ENCODE measurements at regions not wholly inside any gene's neighbourhood (a gene's known extent, or its start where the extent isn't known, plus 50 kb on each side); places are given as distances from the start of the nearest gene placed in this dataset.

DNA sequence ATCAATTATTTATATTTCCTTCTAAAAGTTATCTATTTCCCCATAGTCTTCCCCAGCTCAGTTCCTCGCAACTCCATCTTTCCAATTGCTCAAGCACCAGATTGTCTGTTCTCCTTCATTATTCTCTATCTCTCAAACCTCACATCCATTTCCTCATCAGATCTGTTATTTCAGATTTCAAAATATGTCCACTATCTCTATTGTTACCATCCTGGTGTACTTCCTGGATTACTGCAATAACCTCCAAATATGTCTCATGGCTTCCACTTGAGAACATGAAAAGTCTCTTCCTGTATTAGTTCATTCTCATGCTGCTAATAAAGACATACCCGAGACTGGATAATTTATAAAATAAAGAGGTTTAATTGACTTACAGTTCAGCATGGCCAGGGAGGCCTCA is 641.7 kb upstream of the ZEB2 start:
- peak in 1 of 2 experiments; percentile 26 for DNase-seq (ENCODE audit: low read depth in 1 of 2, low spot score in 1 of 2)
- Histone ChIP-seq H3K4me3 (replicated peaks; ENCODE audit: insufficient read depth, low read length) (no peak overlapping the region), H3K27me3 (ENCODE audit: insufficient read depth, poor library complexity, severe bottlenecking) (no peaks in the 10 kb centered on the region), H3K27ac (replicated peaks) (peak overlapping the region; percentile 36)
- TF ChIP-seq GABPA (IDR thresholded peaks at IDR 0.05; ENCODE audit: low read depth) (no peak), SPI1 (IDR thresholded peaks at IDR 0.05; ENCODE audit: borderline replicate concordance, low read depth) (no peak)

DNA sequence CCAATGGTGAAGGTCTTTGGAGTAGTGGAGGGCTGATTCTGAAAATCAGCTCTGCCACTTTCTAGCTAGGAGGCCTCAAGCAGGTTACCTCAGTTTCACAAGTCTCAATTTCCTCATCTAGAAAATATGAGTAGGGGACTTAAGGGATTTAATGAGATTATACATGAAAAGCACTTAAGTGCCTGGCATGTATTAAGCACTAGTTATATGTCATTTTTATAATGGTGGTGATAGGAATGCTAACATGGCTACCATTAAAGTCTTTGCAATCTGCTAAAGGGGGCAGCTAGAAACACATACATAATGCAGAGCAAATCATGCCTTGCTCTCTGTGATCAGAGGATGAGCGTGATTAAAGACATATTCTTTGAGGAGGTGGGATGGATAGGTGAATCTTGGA is 640.9 kb upstream of the ZEB2 start:
- Histone ChIP-seq H3K4me3 (replicated peaks; ENCODE audit: insufficient read depth, low read length) (no peak overlapping the region), H3K27ac (replicated peaks) (no peak overlapping the region), H3K27me3 (ENCODE audit: insufficient read depth, poor library complexity, severe bottlenecking) (no peaks in the 10 kb centered on the region)
- TF ChIP-seq GABPA (IDR thresholded peaks at IDR 0.05; ENCODE audit: low read depth) (no peak), POLR2AphosphoS5 (IDR thresholded peaks at IDR 0.05; ENCODE audit: low read depth) (no peak), SPI1 (IDR thresholded peaks at IDR 0.05; ENCODE audit: borderline replicate concordance, low read depth) (no peak)
- TF ChIP-seq, protein P1, sequence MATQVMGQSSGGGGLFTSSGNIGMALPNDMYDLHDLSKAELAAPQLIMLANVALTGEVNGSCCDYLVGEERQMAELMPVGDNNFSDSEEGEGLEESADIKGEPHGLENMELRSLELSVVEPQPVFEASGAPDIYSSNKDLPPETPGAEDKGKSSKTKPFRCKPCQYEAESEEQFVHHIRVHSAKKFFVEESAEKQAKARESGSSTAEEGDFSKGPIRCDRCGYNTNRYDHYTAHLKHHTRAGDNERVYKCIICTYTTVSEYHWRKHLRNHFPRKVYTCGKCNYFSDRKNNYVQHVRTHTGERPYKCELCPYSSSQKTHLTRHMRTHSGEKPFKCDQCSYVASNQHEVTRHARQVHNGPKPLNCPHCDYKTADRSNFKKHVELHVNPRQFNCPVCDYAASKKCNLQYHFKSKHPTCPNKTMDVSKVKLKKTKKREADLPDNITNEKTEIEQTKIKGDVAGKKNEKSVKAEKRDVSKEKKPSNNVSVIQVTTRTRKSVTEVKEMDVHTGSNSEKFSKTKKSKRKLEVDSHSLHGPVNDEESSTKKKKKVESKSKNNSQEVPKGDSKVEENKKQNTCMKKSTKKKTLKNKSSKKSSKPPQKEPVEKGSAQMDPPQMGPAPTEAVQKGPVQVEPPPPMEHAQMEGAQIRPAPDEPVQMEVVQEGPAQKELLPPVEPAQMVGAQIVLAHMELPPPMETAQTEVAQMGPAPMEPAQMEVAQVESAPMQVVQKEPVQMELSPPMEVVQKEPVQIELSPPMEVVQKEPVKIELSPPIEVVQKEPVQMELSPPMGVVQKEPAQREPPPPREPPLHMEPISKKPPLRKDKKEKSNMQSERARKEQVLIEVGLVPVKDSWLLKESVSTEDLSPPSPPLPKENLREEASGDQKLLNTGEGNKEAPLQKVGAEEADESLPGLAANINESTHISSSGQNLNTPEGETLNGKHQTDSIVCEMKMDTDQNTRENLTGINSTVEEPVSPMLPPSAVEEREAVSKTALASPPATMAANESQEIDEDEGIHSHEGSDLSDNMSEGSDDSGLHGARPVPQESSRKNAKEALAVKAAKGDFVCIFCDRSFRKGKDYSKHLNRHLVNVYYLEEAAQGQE (IDR thresholded peaks at IDR 0.05; ENCODE audit: insufficient replicate concordance, low read depth), result no peak
- TF ChIP-seq, protein P2, sequence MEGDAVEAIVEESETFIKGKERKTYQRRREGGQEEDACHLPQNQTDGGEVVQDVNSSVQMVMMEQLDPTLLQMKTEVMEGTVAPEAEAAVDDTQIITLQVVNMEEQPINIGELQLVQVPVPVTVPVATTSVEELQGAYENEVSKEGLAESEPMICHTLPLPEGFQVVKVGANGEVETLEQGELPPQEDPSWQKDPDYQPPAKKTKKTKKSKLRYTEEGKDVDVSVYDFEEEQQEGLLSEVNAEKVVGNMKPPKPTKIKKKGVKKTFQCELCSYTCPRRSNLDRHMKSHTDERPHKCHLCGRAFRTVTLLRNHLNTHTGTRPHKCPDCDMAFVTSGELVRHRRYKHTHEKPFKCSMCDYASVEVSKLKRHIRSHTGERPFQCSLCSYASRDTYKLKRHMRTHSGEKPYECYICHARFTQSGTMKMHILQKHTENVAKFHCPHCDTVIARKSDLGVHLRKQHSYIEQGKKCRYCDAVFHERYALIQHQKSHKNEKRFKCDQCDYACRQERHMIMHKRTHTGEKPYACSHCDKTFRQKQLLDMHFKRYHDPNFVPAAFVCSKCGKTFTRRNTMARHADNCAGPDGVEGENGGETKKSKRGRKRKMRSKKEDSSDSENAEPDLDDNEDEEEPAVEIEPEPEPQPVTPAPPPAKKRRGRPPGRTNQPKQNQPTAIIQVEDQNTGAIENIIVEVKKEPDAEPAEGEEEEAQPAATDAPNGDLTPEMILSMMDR (IDR thresholded peaks at IDR 0.05; ENCODE audit: insufficient read depth, low read length), result no peak
- no peak for DNase-seq (ENCODE audit: low read depth in 1 of 2, low spot score in 1 of 2)

DNA sequence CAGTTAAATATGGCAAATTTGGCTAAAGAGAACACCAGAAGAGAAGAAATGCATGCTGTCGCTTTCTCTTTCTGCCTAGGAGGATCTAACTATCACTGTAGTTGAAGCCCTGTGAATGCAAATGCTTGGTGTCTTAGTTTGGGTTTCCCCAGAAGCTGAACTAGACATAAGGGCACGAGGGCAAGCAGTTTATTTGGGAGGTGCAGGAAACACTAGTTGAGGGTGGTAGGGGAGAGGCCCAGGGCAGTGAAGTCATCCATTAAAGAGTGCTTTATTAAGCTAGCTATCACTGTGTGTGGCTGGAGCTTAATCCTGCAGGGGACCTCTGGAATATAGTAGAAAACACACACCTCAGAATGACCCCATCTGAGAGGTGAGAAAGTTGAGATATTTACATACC is 639.8 kb upstream of the ZEB2 start:
- DNase-seq (ENCODE audit: low read depth in 1 of 2, low spot score in 1 of 2), result no peak
- Histone ChIP-seq H3K27ac (replicated peaks) (no peak overlapping the region), H3K4me3 (replicated peaks; ENCODE audit: insufficient read depth, low read length) (no peak overlapping the region), H3K27me3 (ENCODE audit: insufficient read depth, poor library complexity, severe bottlenecking) (no peaks in the 10 kb centered on the region)
- TF ChIP-seq SPI1 (IDR thresholded peaks at IDR 0.05; ENCODE audit: borderline replicate concordance, low read depth), result no peak
- TF ChIP-seq GABPA (IDR thresholded peaks at IDR 0.05; ENCODE audit: low read depth), result no peak
- TF ChIP-seq, protein P2 (IDR thresholded peaks at IDR 0.05; ENCODE audit: insufficient read depth, low read length), result no peak
- no peak for TF ChIP-seq POLR2AphosphoS5 (IDR thresholded peaks at IDR 0.05; ENCODE audit: low read depth)
- TF ChIP-seq, protein P1 (IDR thresholded peaks at IDR 0.05; ENCODE audit: insufficient replicate concordance, low read depth), result no peak

DNA sequence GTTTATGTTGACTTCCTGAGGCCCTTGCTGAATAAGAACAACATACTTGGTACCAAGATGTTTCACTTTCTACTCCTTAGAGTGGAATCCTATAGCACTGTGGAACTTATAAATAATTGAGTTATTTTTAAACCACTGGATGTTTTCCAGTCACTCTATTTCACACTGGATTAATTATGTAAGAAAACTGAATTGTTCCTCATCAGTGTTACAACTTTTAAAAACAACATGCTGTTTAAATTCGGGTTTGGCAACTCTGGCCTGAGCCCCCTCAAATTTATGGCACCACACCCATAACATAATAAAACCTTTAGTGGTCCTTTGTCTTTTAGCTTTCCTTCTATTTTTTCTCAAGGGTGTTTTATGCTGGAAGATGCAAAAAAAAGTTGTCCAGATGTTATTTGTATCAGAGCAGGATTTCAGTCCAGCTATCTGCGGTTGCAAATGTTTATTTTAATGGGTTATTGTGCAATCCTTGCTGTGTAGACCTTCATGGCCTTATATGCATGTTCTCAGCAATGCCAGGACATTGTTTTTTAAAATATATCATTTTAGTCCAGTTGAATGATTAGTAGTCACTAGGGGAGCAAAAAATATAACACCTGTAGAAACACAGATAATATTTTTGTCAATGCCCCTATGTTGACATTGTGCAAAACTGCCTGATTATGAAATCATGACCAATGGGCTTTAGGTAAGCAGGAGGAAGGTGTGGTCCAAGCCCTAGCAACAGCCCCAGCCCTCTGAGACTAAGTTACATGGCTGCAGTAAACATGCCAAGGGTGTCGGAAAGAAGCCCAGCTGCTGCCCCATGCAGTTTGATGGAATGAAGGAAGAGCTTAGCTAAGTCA is 638.0 kb upstream of the ZEB2 start:
- Histone ChIP-seq H3K27ac (replicated peaks) (no peak overlapping the region), H3K27me3 (ENCODE audit: insufficient read depth, poor library complexity, severe bottlenecking) (no peaks in the 10 kb centered on the region), H3K4me3 (replicated peaks; ENCODE audit: insufficient read depth, low read length) (no peak overlapping the region)
- TF ChIP-seq GABPA (IDR thresholded peaks at IDR 0.05; ENCODE audit: low read depth), result no peak
- TF ChIP-seq, protein P2 (IDR thresholded peaks at IDR 0.05; ENCODE audit: insufficient read depth, low read length), result no peak
- no peak for TF ChIP-seq POLR2AphosphoS5 (IDR thresholded peaks at IDR 0.05; ENCODE audit: low read depth)
- peak; percentile 11 to 52 for DNase-seq (ENCODE audit: low read depth in 1 of 2, low spot score in 1 of 2)

Measured in HL-60 (cell line).